ENCODE measurements at regions not wholly inside any gene's neighbourhood (a gene's known extent, or its start where the extent isn't known, plus 50 kb on each side); places are given as distances from the start of the nearest gene placed in this dataset.
A peak's percentile ranks its signal among the peaks of the same experiment; 100 is the strongest.
"Not testable (repeated sequence)": the region's sequence is repeated elsewhere in the genome, so short reads cannot be mapped to it uniquely, and the experiment has no call there.

DNA sequence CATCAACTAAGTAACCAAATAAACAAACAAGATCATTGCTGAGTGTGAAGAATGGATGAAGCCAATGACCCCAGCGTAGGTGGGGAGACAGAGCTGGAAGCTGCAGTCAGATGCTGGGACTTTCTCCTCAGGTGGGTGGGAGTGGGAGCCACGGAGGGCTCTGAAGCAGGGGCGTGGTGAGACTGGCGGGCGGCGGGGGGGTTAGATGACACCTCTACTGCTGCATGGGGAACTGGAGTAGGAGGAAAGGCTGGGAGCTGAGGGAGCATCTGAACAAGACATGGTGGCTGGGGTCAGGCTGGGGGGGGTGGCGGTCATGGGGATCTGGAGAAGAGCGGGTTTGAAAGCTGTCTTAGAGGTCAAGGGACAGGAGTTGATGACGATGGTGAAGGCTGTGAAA, 193.8 kb downstream of the C9orf50 start:
- no peaks in the 10 kb centered on the region for H3K36me3 ChIP-seq (replicated peaks in 1 of 2; ENCODE audit: control insufficient read depth in 1 of 2, insufficient read depth in 2 of 2, low read length in 1 of 2)
- no peak overlapping the region for H2AFZ ChIP-seq (ENCODE audit: low read depth)
- no peaks in the 10 kb centered on the region for H3F3A ChIP-seq (replicated peaks; ENCODE audit: insufficient read depth)
- 80% methylated on average over 9 of the region's 9 CpGs for WGBS (ENCODE audit: low lambda C conversion rate)
- DNase-seq, result no peak
- no peaks in the 10 kb centered on the region for H3K79me2 ChIP-seq (ENCODE audit: insufficient read depth)
- CTCF ChIA-PET, result interaction anchor here (0.7 to 2.5 kb wide), 6 partner anchors 11 to 184 kb away, joined by 3 to 12 read pairs (median 9); no protein-coding TSS in a partner anchor
- peak overlapping the region in 1 of 2 experiments; percentile 62; a peak in 1 of 4 replicates for H3K27ac ChIP-seq (ENCODE audit: low read depth in 2 of 2, low read length in 1 of 2)
- no peaks in the 10 kb centered on the region for H3K27me3 ChIP-seq (ENCODE audit: insufficient read depth)
- peaks cover 3 to 45% of the 10 kb centered on the region in 2 experiments; a peak in 1 of 4 replicates for H3K4me1 ChIP-seq (ENCODE audit: control insufficient read depth in 1 of 2, insufficient read depth in 2 of 2, low read depth in 1 of 2, low read length in 1 of 2)
- no peaks in the 10 kb centered on the region for H4K20me1 ChIP-seq (ENCODE audit: insufficient read depth)
- no peak overlapping the region for H3K9ac ChIP-seq
- H3K9me3 ChIP-seq, result no peaks in the 10 kb centered on the region
- TF ChIP-seq YY1 (IDR thresholded peaks at IDR 0.05; ENCODE audit: low read depth) (no peak), MXI1 (IDR thresholded peaks at IDR 0.05; ENCODE audit: low read depth, low read length) (no peak), TEAD4 (IDR thresholded peaks at IDR 0.05; ENCODE audit: borderline replicate concordance, insufficient read depth) (no peak), MEF2A (IDR thresholded peaks at IDR 0.05; ENCODE audit: borderline replicate concordance, low read depth) (no peak), JUND (IDR thresholded peaks at IDR 0.05) (no peak), RFX5 (IDR thresholded peaks at IDR 0.05; ENCODE audit: low read length) (no peak), EZH2phosphoT487 (IDR thresholded peaks at IDR 0.05; ENCODE audit: borderline replicate concordance, low read depth) (no peak), FOXM1 (IDR thresholded peaks at IDR 0.05; ENCODE audit: low read depth) (no peak), CHD2 (IDR thresholded peaks at IDR 0.05; ENCODE audit: low read length, partially characterized antibody) (no peak), ELF1 (IDR thresholded peaks at IDR 0.05) (no peak), NRF1 (IDR thresholded peaks at IDR 0.05; ENCODE audit: low read depth, low read length) (no peak), GABPA (IDR thresholded peaks at IDR 0.05; ENCODE audit: low read depth) (no peak), TAF1 (IDR thresholded peaks at IDR 0.05; ENCODE audit: borderline replicate concordance, low read depth, low read length) (no peak), EP300 (IDR thresholded peaks at IDR 0.05; ENCODE audit: borderline replicate concordance in 1 of 2, low read depth in 1 of 2, low read length in 1 of 2) (no peak), RXRA (IDR thresholded peaks at IDR 0.05; ENCODE audit: borderline replicate concordance, low read depth) (no peak), FOSL2 (IDR thresholded peaks at IDR 0.05; ENCODE audit: borderline replicate concordance, low read depth) (no peak), GATA2 (CRISPR knock-in tag; IDR thresholded peaks at IDR 0.05) (no peak)
- TF ChIP-seq, protein P1, sequence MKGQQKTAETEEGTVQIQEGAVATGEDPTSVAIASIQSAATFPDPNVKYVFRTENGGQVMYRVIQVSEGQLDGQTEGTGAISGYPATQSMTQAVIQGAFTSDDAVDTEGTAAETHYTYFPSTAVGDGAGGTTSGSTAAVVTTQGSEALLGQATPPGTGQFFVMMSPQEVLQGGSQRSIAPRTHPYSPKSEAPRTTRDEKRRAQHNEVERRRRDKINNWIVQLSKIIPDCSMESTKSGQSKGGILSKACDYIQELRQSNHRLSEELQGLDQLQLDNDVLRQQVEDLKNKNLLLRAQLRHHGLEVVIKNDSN (IDR thresholded peaks at IDR 0.05; ENCODE audit: borderline replicate concordance, low read depth), result no peak
- TF ChIP-seq, protein P2, sequence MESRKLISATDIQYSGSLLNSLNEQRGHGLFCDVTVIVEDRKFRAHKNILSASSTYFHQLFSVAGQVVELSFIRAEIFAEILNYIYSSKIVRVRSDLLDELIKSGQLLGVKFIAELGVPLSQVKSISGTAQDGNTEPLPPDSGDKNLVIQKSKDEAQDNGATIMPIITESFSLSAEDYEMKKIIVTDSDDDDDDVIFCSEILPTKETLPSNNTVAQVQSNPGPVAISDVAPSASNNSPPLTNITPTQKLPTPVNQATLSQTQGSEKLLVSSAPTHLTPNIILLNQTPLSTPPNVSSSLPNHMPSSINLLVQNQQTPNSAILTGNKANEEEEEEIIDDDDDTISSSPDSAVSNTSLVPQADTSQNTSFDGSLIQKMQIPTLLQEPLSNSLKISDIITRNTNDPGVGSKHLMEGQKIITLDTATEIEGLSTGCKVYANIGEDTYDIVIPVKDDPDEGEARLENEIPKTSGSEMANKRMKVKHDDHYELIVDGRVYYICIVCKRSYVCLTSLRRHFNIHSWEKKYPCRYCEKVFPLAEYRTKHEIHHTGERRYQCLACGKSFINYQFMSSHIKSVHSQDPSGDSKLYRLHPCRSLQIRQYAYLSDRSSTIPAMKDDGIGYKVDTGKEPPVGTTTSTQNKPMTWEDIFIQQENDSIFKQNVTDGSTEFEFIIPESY (IDR thresholded peaks at IDR 0.05; ENCODE audit: borderline replicate concordance, low read depth), result no peak
- TF ChIP-seq, protein P3, sequence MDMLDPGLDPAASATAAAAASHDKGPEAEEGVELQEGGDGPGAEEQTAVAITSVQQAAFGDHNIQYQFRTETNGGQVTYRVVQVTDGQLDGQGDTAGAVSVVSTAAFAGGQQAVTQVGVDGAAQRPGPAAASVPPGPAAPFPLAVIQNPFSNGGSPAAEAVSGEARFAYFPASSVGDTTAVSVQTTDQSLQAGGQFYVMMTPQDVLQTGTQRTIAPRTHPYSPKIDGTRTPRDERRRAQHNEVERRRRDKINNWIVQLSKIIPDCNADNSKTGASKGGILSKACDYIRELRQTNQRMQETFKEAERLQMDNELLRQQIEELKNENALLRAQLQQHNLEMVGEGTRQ (IDR thresholded peaks at IDR 0.05; ENCODE audit: borderline replicate concordance, low read depth, low read length), result no peak
- H3K9me2 ChIP-seq, result no peaks in the 10 kb centered on the region
- POLR2A ChIA-PET, result interaction anchor here (1.5 to 3.2 kb wide), 3 partner anchors 10 to 249 kb away, joined by 5 to 14 read pairs (median 10); partner anchors contain the start of gene IER5L
- H3K4me3 ChIP-seq (ENCODE audit: low read depth in 2 of 2, low read length in 1 of 2), result no peak overlapping the region
- H3K4me2 ChIP-seq, result no peak overlapping the region

DNA sequence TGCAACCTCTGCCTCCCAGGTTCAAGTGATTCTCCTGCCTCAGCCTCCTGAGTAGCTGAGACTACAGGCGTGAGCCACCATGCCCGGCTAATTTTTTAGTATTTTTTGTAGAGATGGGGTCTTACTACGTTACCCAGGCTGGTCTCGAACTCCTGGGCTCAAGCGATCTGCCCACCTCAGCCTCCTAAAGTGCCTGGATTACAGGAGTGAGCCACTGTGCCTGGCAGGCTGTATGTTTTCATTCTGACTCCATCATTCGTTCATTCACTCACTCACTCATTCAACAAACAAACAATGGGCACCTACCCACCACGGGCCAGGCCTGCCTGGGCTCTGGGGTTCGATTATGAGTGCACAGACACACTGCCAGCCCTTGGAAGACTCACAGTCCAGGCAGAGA, 197.1 kb downstream of the C9orf50 start:
- WGBS (ENCODE audit: low lambda C conversion rate), result 82% methylated on average over 8 of the region's 8 CpGs
- not testable (repeated sequence) for H3K27ac ChIP-seq (ENCODE audit: low read depth in 2 of 2, low read length in 1 of 2); H3K4me3 ChIP-seq (ENCODE audit: low read depth in 2 of 2, low read length in 1 of 2); H3K9ac ChIP-seq; H3K27me3 ChIP-seq (ENCODE audit: insufficient read depth); H3K4me2 ChIP-seq; DNase-seq; H3K36me3 ChIP-seq (replicated peaks in 1 of 2; ENCODE audit: control insufficient read depth in 1 of 2, insufficient read depth in 2 of 2, low read length in 1 of 2); H3K9me3 ChIP-seq; H3F3A ChIP-seq (replicated peaks; ENCODE audit: insufficient read depth); H3K9me2 ChIP-seq; H2AFZ ChIP-seq (ENCODE audit: low read depth); H3K79me2 ChIP-seq (ENCODE audit: insufficient read depth); H4K20me1 ChIP-seq (ENCODE audit: insufficient read depth)
- ChIA-PET POLR2A (interaction anchor here (1.4 kb wide), 1 partner anchor 245 kb away, joined by 6 read pairs; the partner anchor contains the start of gene IER5L), CTCF (interaction anchor here (1.2 kb wide), 1 partner anchor 284 kb away, joined by 4 read pairs; no protein-coding TSS in a partner anchor)
- H3K4me1 ChIP-seq (ENCODE audit: control insufficient read depth in 1 of 2, insufficient read depth in 2 of 2, low read depth in 1 of 2, low read length in 1 of 2), result peaks cover 3 to 34% of the 10 kb centered on the region in 2 experiments; a peak in 1 of 4 replicates
